Upper lobe of left lung (tissue), 4 donors: ENCODE measurements at regions not wholly inside any gene's neighbourhood (a gene's known extent, or its start where the extent isn't known, plus 50 kb on each side); places are given as distances from the start of the nearest gene placed in this dataset.

ENCODE experiments used
- CTCF ChIP-seq, 6 experiments: fragments of 450-650 bp in 4 of 6; fragments of 200-600 bp in 2 of 6; sonication (generic) in 2 of 6; IDR thresholded peaks; one replicate each; pipeline ENCODE4 v1.5.1; 2016 to 2019; ENCODE audit warnings: antibody characterized with exemption in 6 of 6
- EP300 ChIP-seq, 4 donors: sonication (generic); formaldehyde crosslinking; IDR thresholded peaks; one replicate each; pipeline ENCODE4 v1.5.1; 2017; ENCODE audit warnings: antibody characterized with exemption in 4 of 4, control low read depth in 2 of 4
- POLR2A ChIP-seq, 4 donors: fragments of 450-650 bp; IDR thresholded peaks; one replicate each; pipeline ENCODE4 v1.5.1; 2016 to 2017; ENCODE audit warnings: antibody characterized with exemption in 4 of 4, mild to moderate bottlenecking in 2 of 4
- POLR2AphosphoS5 ChIP-seq, 2 donors: sonication (generic); formaldehyde crosslinking; IDR thresholded peaks; one replicate each; pipeline ENCODE4 v1.5.1; 2017; ENCODE audit warnings: antibody characterized with exemption in 2 of 2

DNA sequence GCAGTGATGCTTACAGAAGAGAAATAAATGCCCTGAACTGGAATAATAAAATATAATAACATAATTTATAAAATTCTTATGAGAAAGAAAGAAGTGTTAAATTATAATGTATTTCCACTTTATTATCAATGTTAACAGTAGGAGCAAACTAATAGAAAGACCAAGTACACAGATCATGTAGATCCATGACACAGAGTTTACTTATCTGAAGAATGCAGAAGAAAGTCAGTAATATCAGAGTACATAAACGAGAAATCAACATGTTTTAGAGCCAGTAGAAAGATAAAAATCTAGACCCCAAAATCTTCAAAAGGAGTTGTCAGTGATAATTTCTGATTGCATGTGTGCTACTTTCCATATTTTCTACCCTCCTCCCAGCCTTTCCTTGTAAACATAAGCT is 334.8 kb upstream of the MANEA start:
- TF ChIP-seq POLR2A (IDR thresholded peaks at IDR 0.05): no peak
- no peak for TF ChIP-seq CTCF (IDR thresholded peaks at IDR 0.05)
- TF ChIP-seq POLR2AphosphoS5 (IDR thresholded peaks at IDR 0.05): no peak
- no peak for TF ChIP-seq EP300 (IDR thresholded peaks at IDR 0.05)
